GM18517 (cell line): ENCODE measurements at regions not wholly inside any gene's neighbourhood (a gene's known extent, or its start where the extent isn't known, plus 50 kb on each side); places are given as distances from the start of the nearest gene placed in this dataset.
"Not testable (repeated sequence)": the region's sequence is repeated elsewhere in the genome, so short reads cannot be mapped to it uniquely, and the experiment has no call there.

ENCODE experiments used
- ATAC-seq: cut with Tn5 transposase; IDR thresholded peaks from one replicate; pipeline ENCODE4 v1.9.1; 2021; ENCODE audit warnings: mild to moderate bottlenecking, moderate library complexity; ENCODE audit not compliant: unreplicated experiment

- ATAC-seq = no peak
Observed at GRCh38 chr2:81093031-81093430, 788.5 kb upstream of the LRRTM1 start.

- ATAC-seq = no peak
Observed at GRCh38 chr2:81087646-81088045, 783.1 kb upstream of the LRRTM1 start.

GRCh38 chr2:81084101-81084500, 779.5 kb upstream of the LRRTM1 start:
- no peak for ATAC-seq

GRCh38 chr2:81078631-81079030, 774.1 kb upstream of the LRRTM1 start:
- ATAC-seq = no peak

GRCh38 chr2:81078102-81078501, 773.5 kb upstream of the LRRTM1 start:
- no peak for ATAC-seq

GRCh38 chr2:81077396-81077795, 772.8 kb upstream of the LRRTM1 start:
- ATAC-seq = no peak

- no peak for ATAC-seq
Observed at GRCh38 chr2:81073412-81073811, 768.9 kb upstream of the LRRTM1 start.

- no peak for ATAC-seq
Observed at GRCh38 chr2:81068144-81068543, 763.6 kb upstream of the LRRTM1 start.

GRCh38 chr2:81061016-81061415, 756.5 kb upstream of the LRRTM1 start:
- ATAC-seq = no peak

GRCh38 chr2:81050580-81051095, 746.1 kb upstream of the LRRTM1 start:
- no peak for ATAC-seq

GRCh38 chr2:81043681-81044080, 739.1 kb upstream of the LRRTM1 start:
- ATAC-seq = no peak

GRCh38 chr2:81007104-81007503, 702.6 kb upstream of the LRRTM1 start:
- ATAC-seq = no peak

- no peak for ATAC-seq
Observed at GRCh38 chr2:81002906-81003305, 698.4 kb upstream of the LRRTM1 start.

- no peak for ATAC-seq
Observed at GRCh38 chr2:80987466-80987865, 682.9 kb upstream of the LRRTM1 start.

GRCh38 chr2:80969900-80970299, 665.3 kb upstream of the LRRTM1 start:
- no peak for ATAC-seq

GRCh38 chr2:80968450-80968849, 663.9 kb upstream of the LRRTM1 start:
- ATAC-seq = no peak

- no peak for ATAC-seq
Observed at GRCh38 chr2:80947601-80948130, 643.1 kb upstream of the LRRTM1 start.

GRCh38 chr2:80943487-80943886, 638.9 kb upstream of the LRRTM1 start:
- no peak for ATAC-seq

GRCh38 chr2:80942766-80943165, 638.2 kb upstream of the LRRTM1 start:
- no peak for ATAC-seq

- no peak for ATAC-seq
Observed at GRCh38 chr2:80938463-80938862, 633.9 kb upstream of the LRRTM1 start.

GRCh38 chr2:80931820-80932219, 627.3 kb upstream of the LRRTM1 start:
- ATAC-seq = not testable (repeated sequence)

- ATAC-seq = no peak
Observed at GRCh38 chr2:80930777-80931176, 626.2 kb upstream of the LRRTM1 start.

GRCh38 chr2:80926168-80926567, 621.6 kb upstream of the LRRTM1 start:
- no peak for ATAC-seq
